Tibial nerve (tissue), 4 donors: ENCODE measurements at regions not wholly inside any gene's neighbourhood (a gene's known extent, or its start where the extent isn't known, plus 50 kb on each side); places are given as distances from the start of the nearest gene placed in this dataset.

Source experiments
- DNase-seq, 2 donors: peaks; one replicate each; pipeline ENCODE4 v3.0.0-alpha.2; 2019; ENCODE audit warnings: low spot score in 2 of 2
- H3K27ac ChIP-seq, 4 donors: fragments of 200-600 bp; sonication (generic) in 3 of 4; one replicate each; pipeline ENCODE4 v1.5.1; 2017 to 2019; ENCODE audit warnings: mild to moderate bottlenecking in 1 of 4
- H3K27me3 ChIP-seq, 2 donors: fragments of 200-600 bp; sonication (generic) in 1 of 2; one replicate each; pipeline versions ENCODE4 v1.5.1 to v1.6.0; 2017 to 2019
- H3K36me3 ChIP-seq, 3 donors: fragments of 200-600 bp; sonication (generic); one replicate each; pipeline ENCODE4 v1.5.1; 2018 to 2019
- H3K4me1 ChIP-seq, 4 donors: fragments of 200-600 bp; sonication (generic) in 3 of 4; one replicate each; pipeline ENCODE4 v1.5.1; 2017 to 2019
- H3K4me3 ChIP-seq, 4 donors: fragments of 200-600 bp; sonication (generic) in 3 of 4; one replicate each; pipeline ENCODE4 v1.5.1; 2017 to 2019; ENCODE audit warnings: mild to moderate bottlenecking in 1 of 4, moderate library complexity in 1 of 4
- H3K9me3 ChIP-seq, 4 donors: fragments of 200-600 bp; sonication (generic) in 3 of 4; one replicate each; pipeline ENCODE4 v1.5.1; 2017 to 2019
- CTCF ChIP-seq, 5 experiments: fragments of 200-600 bp in 3 of 5; fragments of 450-650 bp in 2 of 5; sonication (generic) in 3 of 5; IDR thresholded peaks; one replicate each; pipeline ENCODE4 v1.5.1; 2016 to 2019; ENCODE audit warnings: antibody characterized with exemption in 5 of 5, mild to moderate bottlenecking in 3 of 5, moderate library complexity in 2 of 5
- EP300 ChIP-seq, 2 donors: sonication (generic); formaldehyde crosslinking; IDR thresholded peaks; one replicate each; pipeline ENCODE4 v1.6.1; 2017; ENCODE audit warnings: antibody characterized with exemption in 2 of 2, mild to moderate bottlenecking in 1 of 2
- POLR2A ChIP-seq, 2 donors: fragments of 450-650 bp; IDR thresholded peaks; one replicate each; pipeline ENCODE4 v1.6.1; 2017; ENCODE audit warnings: antibody characterized with exemption in 2 of 2, mild to moderate bottlenecking in 2 of 2, moderate library complexity in 2 of 2
- WGBS, 2 donors: methylation state at CpG; one replicate each; pipeline ENCODE4 v1.1.5; 2018; 5-methylcytosine and 5-hydroxymethylcytosine counted together

GRCh38 chrY:14139521-14139920, 83.5 kb downstream of the VCY1B start:
- no peaks in the 10 kb centered on the region for H3K36me3 ChIP-seq
- H3K9me3 ChIP-seq = no peaks in the 10 kb centered on the region
- no peaks in the 10 kb centered on the region for H3K4me1 ChIP-seq
- no peak overlapping the region for H3K27ac ChIP-seq
- TF ChIP-seq CTCF (IDR thresholded peaks at IDR 0.05) = no peak
- TF ChIP-seq POLR2A (IDR thresholded peaks at IDR 0.05) = no peak
- 32% methylated on average over 2 of the region's 2 CpGs; no CpG with 5 or more reads in 1 of the 2 donors for WGBS, 2 donors
- H3K4me3 ChIP-seq = no peak overlapping the region
- no peaks in the 10 kb centered on the region for H3K27me3 ChIP-seq
- no peak for DNase-seq

GRCh38 chrY:14145614-14146013, 89.6 kb downstream of the VCY1B start:
- Histone ChIP-seq H3K36me3 (no peaks in the 10 kb centered on the region), H3K9me3 (no peaks in the 10 kb centered on the region), H3K27me3 (no peaks in the 10 kb centered on the region), H3K4me1 (no peaks in the 10 kb centered on the region), H3K4me3 (no peak overlapping the region), H3K27ac (no peak overlapping the region)
- TF ChIP-seq EP300 (IDR thresholded peaks at IDR 0.05) (no peak), POLR2A (IDR thresholded peaks at IDR 0.05) (no peak), CTCF (IDR thresholded peaks at IDR 0.05) (no peak)
- DNase-seq = no peak

GRCh38 chrY:14182776-14183175, 126.7 kb downstream of the VCY1B start:
- no peaks in the 10 kb centered on the region for H3K4me1 ChIP-seq
- no peak for DNase-seq
- H3K27ac ChIP-seq = no peak overlapping the region
- no peaks in the 10 kb centered on the region for H3K27me3 ChIP-seq
- no peaks in the 10 kb centered on the region for H3K36me3 ChIP-seq
- no peak for TF ChIP-seq EP300 (IDR thresholded peaks at IDR 0.05)
- no peak for TF ChIP-seq CTCF (IDR thresholded peaks at IDR 0.05)
- no peak for TF ChIP-seq POLR2A (IDR thresholded peaks at IDR 0.05)
- WGBS, 2 donors = 80% methylated on average over 3 of the region's 3 CpGs; no CpG with 5 or more reads in 1 of the 2 donors
- no peak overlapping the region for H3K4me3 ChIP-seq
- H3K9me3 ChIP-seq = no peaks in the 10 kb centered on the region

GRCh38 chrY:14222014-14222413, 166.0 kb downstream of the VCY1B start:
- H3K4me1 ChIP-seq = no peaks in the 10 kb centered on the region
- WGBS, 2 donors = 74% methylated on average over 3 of the region's 3 CpGs; no CpG with 5 or more reads in 1 of the 2 donors
- H3K36me3 ChIP-seq = no peaks in the 10 kb centered on the region
- H3K27ac ChIP-seq = no peak overlapping the region
- no peaks in the 10 kb centered on the region for H3K9me3 ChIP-seq
- no peak for DNase-seq
- H3K27me3 ChIP-seq = no peaks in the 10 kb centered on the region
- TF ChIP-seq CTCF (IDR thresholded peaks at IDR 0.05) = no peak
- no peak overlapping the region for H3K4me3 ChIP-seq

GRCh38 chrY:14231703-14232102, 175.7 kb downstream of the VCY1B start:
- Histone ChIP-seq H3K4me1 (no peaks in the 10 kb centered on the region), H3K27ac (no peak overlapping the region), H3K36me3 (no peaks in the 10 kb centered on the region), H3K4me3 (no peak overlapping the region), H3K9me3 (no peaks in the 10 kb centered on the region), H3K27me3 (no peaks in the 10 kb centered on the region)
- 4% methylated on average over 10 of the region's 10 CpGs; no CpG with 5 or more reads in 1 of the 2 donors for WGBS, 2 donors
- DNase-seq = no peak
- no peak for TF ChIP-seq POLR2A (IDR thresholded peaks at IDR 0.05)
- no peak for TF ChIP-seq EP300 (IDR thresholded peaks at IDR 0.05)
- TF ChIP-seq CTCF (IDR thresholded peaks at IDR 0.05) = no peak
